Transverse colon (tissue), 3 donors: ENCODE measurements at regions not wholly inside any gene's neighbourhood (a gene's known extent, or its start where the extent isn't known, plus 50 kb on each side); places are given as distances from the start of the nearest gene placed in this dataset.

ENCODE experiments used
- CTCF ChIP-seq, 5 experiments: fragments of 200-600 bp in 3 of 5; fragments of 450-650 bp in 2 of 5; sonication (generic) in 3 of 5; IDR thresholded peaks; 1 replicate in 2 of 5; 2 replicates in 3 of 5; pipeline ENCODE4 v1.5.1; 2016 to 2017; ENCODE audit warnings: antibody characterized with exemption in 5 of 5, inconsistent platforms in 3 of 5, mild to moderate bottlenecking in 2 of 5, moderate library complexity in 1 of 5
- EP300 ChIP-seq: sonication (generic); formaldehyde crosslinking; IDR thresholded peaks from one replicate; pipeline ENCODE4 v1.6.1; 2017; ENCODE audit warnings: antibody characterized with exemption, low read depth
- POLR2A ChIP-seq: fragments of 450-650 bp; IDR thresholded peaks from one replicate; pipeline ENCODE4 v1.6.1; 2016; ENCODE audit warnings: antibody characterized with exemption, mild to moderate bottlenecking, moderate library complexity

DNA sequence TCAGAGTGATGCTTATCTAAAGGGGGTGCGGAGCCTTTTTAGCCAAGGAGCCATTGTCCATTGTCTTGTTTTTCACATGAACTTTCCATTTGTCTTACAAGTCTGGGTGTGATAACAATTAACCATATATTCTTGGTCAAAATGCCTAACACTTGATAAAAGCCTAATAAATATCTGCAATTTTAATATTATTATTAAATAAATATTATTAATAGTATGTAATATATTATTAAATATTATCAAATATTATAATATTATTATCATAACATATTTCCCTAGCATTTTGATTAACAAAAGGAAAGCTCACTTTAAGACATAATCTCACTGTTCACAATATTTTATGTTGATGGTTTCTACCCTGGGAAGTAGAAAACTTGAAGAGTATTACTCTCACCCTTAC, 1143.6 kb upstream of the GYPC start:
- TF ChIP-seq POLR2A (no peak), EP300 (no peak), CTCF (IDR thresholded peaks at IDR 0.05) (no peak)
